IPS DF 6.9 (cell line): ENCODE measurements at regions not wholly inside any gene's neighbourhood (a gene's known extent, or its start where the extent isn't known, plus 50 kb on each side); places are given as distances from the start of the nearest gene placed in this dataset.

Experiments used
- DNase-seq: peaks from one replicate; pipeline ENCODE4 v3.0.0-alpha.2; 2013; ENCODE audit warnings: low read depth, low spot score
- H3K27ac ChIP-seq: one replicate; pipeline ENCODE4 v1.5.1; 2013; ENCODE audit warnings: low read length, control low read depth
- H3K27me3 ChIP-seq: 2 replicates; pipeline ENCODE4 v1.6.1; 2013; ENCODE audit warnings: mild to moderate bottlenecking, low read length; ENCODE audit not compliant: control insufficient read depth, insufficient read depth
- H3K36me3 ChIP-seq: 2 replicates; pipeline ENCODE4 v1.6.1; 2013; ENCODE audit warnings: low read length; ENCODE audit not compliant: control insufficient read depth, insufficient read depth
- H3K4me1 ChIP-seq: 2 replicates; pipeline ENCODE4 v1.6.1; 2013; ENCODE audit warnings: low read length; ENCODE audit not compliant: control insufficient read depth, insufficient read depth
- H3K4me3 ChIP-seq: 2 replicates; pipeline ENCODE4 v1.5.1; 2013; ENCODE audit warnings: mild to moderate bottlenecking, low read length
- H3K9me3 ChIP-seq: 2 replicates; pipeline ENCODE4 v1.6.1; 2013; ENCODE audit warnings: low read length, inconsistent platforms; ENCODE audit not compliant: control insufficient read depth, insufficient read depth
- WGBS: extraction: QIAGEN DNeasy Blood & Tissue Kit; methylation state at CpG from one replicate; pipeline ENCODE4 v1.1.7; 2013; ENCODE audit warnings: mixed read lengths, missing lambda C conversion rate; ENCODE audit not compliant: insufficient read length, insufficient coverage; 5-methylcytosine and 5-hydroxymethylcytosine counted together

- no peaks in the 10 kb centered on the region for H3K36me3 ChIP-seq
- H3K27ac ChIP-seq, result no peak overlapping the region
- H3K4me1 ChIP-seq, result no peaks in the 10 kb centered on the region
- no peaks in the 10 kb centered on the region for H3K27me3 ChIP-seq
- H3K9me3 ChIP-seq, result no peaks in the 10 kb centered on the region
- no peak for DNase-seq
- no CpG with 5 or more reads among the region's 8 CpGs for WGBS
- H3K4me3 ChIP-seq, result no peak overlapping the region
Measured at GRCh38 chr3:73225146-73225855, 163.8 kb downstream of the EBLN2 start.

GRCh38 chr3:73225991-73226390 lies 164.5 kb downstream of the EBLN2 start:
- no peak overlapping the region for H3K4me3 ChIP-seq
- no peaks in the 10 kb centered on the region for H3K4me1 ChIP-seq
- no CpG with 5 or more reads among the region's 2 CpGs for WGBS
- H3K27ac ChIP-seq, result no peak overlapping the region
- H3K27me3 ChIP-seq, result no peaks in the 10 kb centered on the region
- no peak for DNase-seq
- no peaks in the 10 kb centered on the region for H3K9me3 ChIP-seq
- H3K36me3 ChIP-seq, result no peaks in the 10 kb centered on the region

GRCh38 chr3:73228000-73228399 lies 166.5 kb downstream of the EBLN2 start:
- Histone ChIP-seq H3K27ac (no peak overlapping the region), H3K9me3 (no peaks in the 10 kb centered on the region), H3K36me3 (no peaks in the 10 kb centered on the region), H3K27me3 (no peaks in the 10 kb centered on the region), H3K4me1 (no peaks in the 10 kb centered on the region), H3K4me3 (no peak overlapping the region)
- WGBS, result no CpG with 5 or more reads among the region's 5 CpGs
- no peak for DNase-seq

- no peaks in the 10 kb centered on the region for H3K9me3 ChIP-seq
- DNase-seq, result no peak
- no peaks in the 10 kb centered on the region for H3K36me3 ChIP-seq
- no CpG with 5 or more reads among the region's 5 CpGs for WGBS
- H3K4me1 ChIP-seq, result no peaks in the 10 kb centered on the region
- no peaks in the 10 kb centered on the region for H3K27me3 ChIP-seq
- no peak overlapping the region for H3K4me3 ChIP-seq
- H3K27ac ChIP-seq, result no peak overlapping the region
Measured at GRCh38 chr3:73228437-73228836, 167.0 kb downstream of the EBLN2 start.

DNA sequence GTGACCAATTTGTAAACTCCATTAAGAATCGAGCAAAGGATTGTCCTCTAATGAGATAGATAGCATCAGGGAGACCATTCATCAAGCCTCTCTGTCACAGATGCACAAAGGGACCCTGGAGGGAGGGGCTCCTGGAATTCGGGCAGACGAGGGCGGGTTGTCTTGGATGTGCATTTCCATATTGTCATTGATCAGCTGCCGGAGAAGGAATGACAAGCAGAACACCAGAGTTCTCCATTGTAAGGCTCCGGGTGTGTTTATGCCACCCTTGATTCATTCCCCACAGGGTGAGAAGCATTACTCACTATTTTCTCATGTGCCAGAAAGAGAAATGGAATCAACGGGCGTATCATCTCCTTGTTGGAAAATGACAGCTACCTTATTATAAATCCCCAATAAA lies 167.5 kb downstream of the EBLN2 start:
- no peaks in the 10 kb centered on the region for H3K4me1 ChIP-seq
- no peak overlapping the region for H3K4me3 ChIP-seq
- no peaks in the 10 kb centered on the region for H3K27me3 ChIP-seq
- H3K36me3 ChIP-seq, result no peaks in the 10 kb centered on the region
- no CpG with 5 or more reads among the region's 8 CpGs for WGBS
- H3K27ac ChIP-seq, result no peak overlapping the region
- H3K9me3 ChIP-seq, result no peaks in the 10 kb centered on the region
- no peak for DNase-seq

GRCh38 chr3:73234354-73235014 lies 173.0 kb downstream of the EBLN2 start:
- Histone ChIP-seq H3K27me3 (no peaks in the 10 kb centered on the region), H3K27ac (no peak overlapping the region), H3K9me3 (no peaks in the 10 kb centered on the region), H3K36me3 (no peaks in the 10 kb centered on the region), H3K4me1 (no peaks in the 10 kb centered on the region), H3K4me3 (no peak overlapping the region)
- WGBS, result no CpG with 5 or more reads among the region's 4 CpGs
- no peak for DNase-seq

- Histone ChIP-seq H3K27ac (no peak overlapping the region), H3K4me3 (no peak overlapping the region), H3K36me3 (no peaks in the 10 kb centered on the region), H3K4me1 (no peaks in the 10 kb centered on the region), H3K9me3 (no peaks in the 10 kb centered on the region), H3K27me3 (no peaks in the 10 kb centered on the region)
- WGBS, result no CpG with 5 or more reads among the region's 7 CpGs
- DNase-seq, result no peak
Measured at GRCh38 chr3:73235768-73236167, 174.3 kb downstream of the EBLN2 start.

GRCh38 chr3:73236867-73237266 lies 175.4 kb downstream of the EBLN2 start:
- no peak for DNase-seq
- Histone ChIP-seq H3K27ac (no peak overlapping the region), H3K4me1 (no peaks in the 10 kb centered on the region), H3K4me3 (no peak overlapping the region), H3K27me3 (no peaks in the 10 kb centered on the region), H3K36me3 (no peaks in the 10 kb centered on the region), H3K9me3 (no peaks in the 10 kb centered on the region)
- no CpG with 5 or more reads among the region's 5 CpGs for WGBS

DNA sequence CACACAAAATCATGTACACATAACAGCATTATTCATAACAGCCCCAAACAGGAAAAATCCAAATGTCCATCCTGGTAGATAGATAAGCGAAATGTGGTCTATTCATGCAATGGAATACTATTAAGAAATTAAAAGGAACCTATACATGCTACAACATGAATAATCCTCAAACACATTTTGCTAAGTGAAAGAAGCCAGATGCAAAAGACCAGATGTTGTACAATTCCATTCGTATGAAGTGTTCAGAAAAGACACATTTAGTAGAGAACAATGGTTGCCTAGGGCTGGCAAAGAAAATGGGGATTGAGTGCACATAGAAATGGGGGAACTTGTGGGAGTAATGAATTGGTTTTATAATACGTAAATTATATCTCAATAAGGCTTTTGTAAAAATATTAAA lies 182.3 kb downstream of the EBLN2 start:
- Histone ChIP-seq H3K4me3 (no peak overlapping the region), H3K4me1 (no peaks in the 10 kb centered on the region), H3K27me3 (no peaks in the 10 kb centered on the region), H3K36me3 (no peaks in the 10 kb centered on the region), H3K9me3 (no peaks in the 10 kb centered on the region), H3K27ac (no peak overlapping the region)
- no CpG with 5 or more reads among the region's 3 CpGs for WGBS
- no peak for DNase-seq

DNA sequence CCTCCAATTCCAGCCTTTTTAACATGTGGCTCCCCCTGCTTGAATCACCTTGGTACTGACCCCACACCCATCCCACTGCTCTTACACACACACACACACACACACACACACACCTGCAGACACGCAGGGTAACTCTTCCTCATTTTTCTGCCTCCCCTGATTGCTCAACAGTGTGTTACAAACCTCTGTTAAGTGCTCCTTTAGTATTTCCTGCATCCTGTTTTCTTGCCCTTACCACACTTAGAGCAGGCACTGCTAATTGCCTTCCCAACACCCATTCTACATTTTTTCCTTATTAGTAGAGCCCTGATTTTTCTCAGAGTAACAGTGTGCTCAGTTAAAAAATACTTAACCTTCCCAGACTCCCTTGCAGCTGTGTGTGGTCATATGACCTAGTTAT lies 184.0 kb downstream of the EBLN2 start:
- H3K27me3 ChIP-seq, result no peaks in the 10 kb centered on the region
- no peak for DNase-seq
- H3K27ac ChIP-seq, result no peak overlapping the region
- no peaks in the 10 kb centered on the region for H3K9me3 ChIP-seq
- WGBS, result no CpG with 5 or more reads among the region's 1 CpG
- H3K4me1 ChIP-seq, result no peaks in the 10 kb centered on the region
- H3K36me3 ChIP-seq, result no peaks in the 10 kb centered on the region
- no peak overlapping the region for H3K4me3 ChIP-seq

GRCh38 chr3:73249047-73249446 lies 187.6 kb downstream of the EBLN2 start:
- Histone ChIP-seq H3K36me3 (no peaks in the 10 kb centered on the region), H3K27me3 (no peaks in the 10 kb centered on the region), H3K4me3 (no peak overlapping the region), H3K4me1 (no peaks in the 10 kb centered on the region), H3K9me3 (no peaks in the 10 kb centered on the region), H3K27ac (no peak overlapping the region)
- no CpG with 5 or more reads among the region's 7 CpGs for WGBS
- no peak for DNase-seq
